ENCODE measurements at regions not wholly inside any gene's neighbourhood (a gene's known extent, or its start where the extent isn't known, plus 50 kb on each side); places are given as distances from the start of the nearest gene placed in this dataset.

DNA sequence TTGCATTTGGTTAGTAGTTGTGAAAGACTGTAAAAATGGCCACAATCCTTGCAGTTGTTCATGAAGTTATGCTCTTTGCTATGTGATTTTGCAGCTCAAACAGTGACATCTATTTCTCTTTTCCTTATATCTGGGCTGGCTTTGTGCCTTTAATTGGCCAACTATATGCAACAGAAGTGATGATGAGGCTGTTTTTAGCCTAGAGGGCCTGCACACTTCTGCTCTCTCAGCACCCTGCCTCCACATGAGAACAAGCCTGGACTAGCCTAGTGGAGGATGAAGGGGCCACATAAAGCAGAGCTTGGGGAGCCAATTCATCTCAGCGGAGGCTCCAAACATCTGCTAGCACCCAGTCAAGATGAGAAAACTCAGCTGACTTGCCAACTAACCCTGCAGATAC, 339.8 kb downstream of the OMA1 start:
- TF ChIP-seq CTCF (IDR thresholded peaks at IDR 0.05): no peak

- TF ChIP-seq CTCF (IDR thresholded peaks at IDR 0.05): no peak
Observed at GRCh38 chr1:58204284-58204683, 342.2 kb downstream of the OMA1 start.

DNA sequence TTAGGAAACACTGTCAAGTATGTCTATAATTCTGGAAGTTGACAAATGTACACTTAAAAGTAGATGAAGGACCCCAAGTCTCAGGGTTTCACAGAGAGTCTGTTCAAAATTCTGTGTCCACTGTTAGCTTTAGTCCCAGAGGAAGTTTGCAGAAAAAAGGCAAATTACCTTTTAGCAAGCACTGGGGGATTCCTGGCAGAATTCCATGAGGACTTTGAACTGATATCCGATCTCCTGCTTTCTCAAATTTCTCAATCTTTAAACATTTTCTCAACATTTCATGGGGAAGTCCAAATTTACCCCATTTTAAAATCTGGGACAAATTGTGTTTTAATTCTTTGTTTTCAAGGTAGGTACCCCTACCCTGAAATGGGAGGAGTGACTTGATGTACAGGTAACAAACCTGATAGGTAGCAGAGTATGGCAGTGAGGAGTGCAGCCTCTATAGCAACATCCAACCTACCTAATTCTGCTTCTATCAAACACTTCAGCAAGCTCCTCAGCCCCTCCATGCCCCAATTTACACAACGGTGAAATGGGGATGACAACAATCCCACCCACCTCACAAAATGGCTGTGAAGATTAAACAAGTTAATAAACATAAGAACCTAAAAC, 344.9 kb downstream of the OMA1 start:
- no peak for TF ChIP-seq CTCF (IDR thresholded peaks at IDR 0.05)

DNA sequence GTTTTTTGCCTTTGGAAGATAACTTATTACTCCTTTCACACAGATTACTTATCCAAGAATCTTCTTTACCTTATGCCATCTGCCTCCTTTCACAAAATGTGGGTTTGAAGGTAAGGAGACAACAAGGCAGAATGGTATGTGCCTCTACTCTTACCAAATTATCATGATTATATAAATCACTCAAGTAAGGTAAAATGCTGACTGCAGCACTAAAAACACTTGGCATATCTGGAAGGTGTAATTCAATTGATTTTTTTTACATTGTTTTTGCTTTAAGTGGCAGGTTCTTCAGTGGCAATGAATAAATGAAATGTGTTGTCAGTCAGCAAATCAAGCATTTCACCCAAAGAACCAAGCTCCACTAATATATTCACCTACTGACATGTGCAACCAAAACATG, 346.1 kb downstream of the OMA1 start:
- TF ChIP-seq CTCF (IDR thresholded peaks at IDR 0.05): no peak

- TF ChIP-seq CTCF (IDR thresholded peaks at IDR 0.05): no peak
Observed at GRCh38 chr1:58197811-58198210, 348.7 kb downstream of the OMA1 start.

GRCh38 chr1:58190267-58190988, 356.1 kb downstream of the OMA1 start:
- TF ChIP-seq CTCF (IDR thresholded peaks at IDR 0.05): no peak

GRCh38 chr1:58189453-58189852, 357.1 kb downstream of the OMA1 start:
- TF ChIP-seq CTCF (IDR thresholded peaks at IDR 0.05): no peak
